Stimulated activated CD8-positive, alpha-beta memory T cell treated with anti-CD3 and anti-CD28 coated beads, Interleukin-4, amount 100 ng/mL, for 24 hours (primary cell): ENCODE measurements at regions not wholly inside any gene's neighbourhood (a gene's known extent, or its start where the extent isn't known, plus 50 kb on each side); places are given as distances from the start of the nearest gene placed in this dataset.
"Not testable (repeated sequence)": the region's sequence is repeated elsewhere in the genome, so short reads cannot be mapped to it uniquely, and the experiment has no call there.

Source experiments
- DNase-seq: peaks from one replicate; pipeline ENCODE4 v3.0.0-alpha.2; 2020; ENCODE audit warnings: low read depth

DNA sequence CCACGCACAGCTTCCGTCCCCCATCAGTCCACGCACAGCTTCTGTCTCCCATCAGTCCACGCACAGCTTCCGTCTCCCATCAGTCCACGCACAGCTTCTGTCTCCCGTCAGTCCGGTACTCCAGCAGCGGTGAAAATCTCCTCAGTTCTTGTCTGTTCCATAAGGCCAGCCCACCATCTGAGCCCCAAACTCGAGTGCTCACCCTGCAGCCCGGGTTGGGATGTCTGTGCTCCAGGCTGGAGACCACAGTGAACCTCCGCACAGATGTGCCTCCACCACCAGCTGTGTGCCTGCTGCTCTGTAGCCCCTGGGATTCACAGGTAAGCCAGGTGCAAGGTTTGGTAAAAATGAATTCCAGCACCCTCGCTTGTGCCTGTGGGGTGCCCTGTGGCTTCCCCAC, 258.6 kb downstream of the NPHP4 start:
- DNase-seq, result no peak

DNA sequence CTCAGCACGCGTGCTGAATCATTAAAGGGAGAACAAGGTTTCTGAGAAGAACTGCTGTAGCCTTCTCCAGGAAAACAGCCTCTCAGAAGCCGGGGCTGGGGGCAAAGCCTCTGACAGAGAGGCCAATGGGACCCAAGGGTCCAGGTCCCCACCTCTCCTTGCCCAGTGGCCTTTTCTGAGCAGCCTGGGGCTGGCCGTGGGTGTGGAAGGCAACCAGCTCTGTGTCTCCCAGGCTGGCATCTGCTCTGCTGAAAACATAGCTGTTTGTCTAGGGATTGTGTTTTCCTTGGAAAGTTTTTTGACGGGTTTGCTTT, 261.2 kb downstream of the NPHP4 start:
- DNase-seq, result no peak

DNA sequence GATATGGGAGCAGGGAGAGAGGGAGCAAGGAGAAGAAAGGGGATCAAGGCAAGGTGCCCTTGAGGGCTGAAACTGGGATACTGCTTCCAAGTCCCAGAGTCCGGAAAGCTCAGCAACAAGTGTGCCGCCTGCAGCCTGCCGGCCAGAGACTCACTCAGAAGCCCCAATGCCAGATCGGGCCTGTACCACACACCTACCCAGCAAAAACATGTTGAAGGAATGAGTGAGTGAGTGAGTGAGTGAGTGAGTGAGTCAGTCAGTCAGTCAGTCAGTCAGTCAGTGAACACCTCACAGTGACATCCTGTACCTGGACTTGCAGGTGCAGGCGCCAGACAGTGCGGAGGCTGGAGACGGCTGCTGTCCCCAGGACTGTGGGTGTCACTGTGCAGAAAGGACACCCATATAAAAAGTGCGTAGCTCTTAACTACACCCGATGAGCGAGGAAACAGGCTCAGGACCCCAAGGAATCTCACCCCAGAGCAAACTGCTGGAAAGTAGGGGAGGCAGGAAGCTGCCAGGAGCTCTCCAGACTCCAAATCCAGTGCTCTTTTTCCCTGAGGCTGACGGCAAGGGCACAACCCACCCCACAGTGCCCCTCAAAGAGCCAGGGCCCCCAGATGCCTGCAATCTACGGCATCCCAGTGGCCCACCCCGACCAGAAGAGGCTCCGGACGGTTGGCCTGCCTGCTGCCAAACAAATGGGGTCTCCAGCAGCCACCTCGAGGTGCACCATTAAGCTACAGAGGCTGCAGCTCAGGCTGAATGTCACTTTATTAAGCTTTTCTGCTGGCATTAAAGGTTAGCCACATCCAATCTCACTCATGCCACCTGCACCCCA, 261.7 kb downstream of the NPHP4 start:
- DNase-seq, result no peak

DNA sequence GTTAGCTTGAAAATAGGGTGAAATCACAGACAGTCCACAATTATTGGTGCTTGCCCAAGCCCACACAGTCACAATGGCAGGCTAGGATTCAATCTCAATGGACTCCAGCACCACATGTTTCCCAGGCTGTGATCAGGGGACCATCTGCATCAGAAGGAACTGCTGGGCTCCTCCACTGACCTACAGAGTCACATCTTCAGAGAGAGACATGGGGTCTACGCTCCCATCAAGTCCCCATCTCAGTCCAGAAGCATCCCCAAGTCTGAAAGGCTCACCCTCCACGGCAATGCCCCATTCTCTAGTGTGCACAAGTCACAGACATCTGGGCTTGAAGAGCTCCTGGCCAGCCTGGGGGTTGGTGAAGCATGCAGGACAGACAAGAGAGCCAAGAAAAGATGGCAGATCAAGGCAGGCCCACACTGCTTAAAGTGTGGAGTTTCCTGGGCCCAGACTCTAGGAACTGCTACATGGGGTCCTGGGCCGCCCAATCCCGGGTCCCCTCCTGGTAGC, 262.5 kb downstream of the NPHP4 start:
- DNase-seq, result no peak

DNA sequence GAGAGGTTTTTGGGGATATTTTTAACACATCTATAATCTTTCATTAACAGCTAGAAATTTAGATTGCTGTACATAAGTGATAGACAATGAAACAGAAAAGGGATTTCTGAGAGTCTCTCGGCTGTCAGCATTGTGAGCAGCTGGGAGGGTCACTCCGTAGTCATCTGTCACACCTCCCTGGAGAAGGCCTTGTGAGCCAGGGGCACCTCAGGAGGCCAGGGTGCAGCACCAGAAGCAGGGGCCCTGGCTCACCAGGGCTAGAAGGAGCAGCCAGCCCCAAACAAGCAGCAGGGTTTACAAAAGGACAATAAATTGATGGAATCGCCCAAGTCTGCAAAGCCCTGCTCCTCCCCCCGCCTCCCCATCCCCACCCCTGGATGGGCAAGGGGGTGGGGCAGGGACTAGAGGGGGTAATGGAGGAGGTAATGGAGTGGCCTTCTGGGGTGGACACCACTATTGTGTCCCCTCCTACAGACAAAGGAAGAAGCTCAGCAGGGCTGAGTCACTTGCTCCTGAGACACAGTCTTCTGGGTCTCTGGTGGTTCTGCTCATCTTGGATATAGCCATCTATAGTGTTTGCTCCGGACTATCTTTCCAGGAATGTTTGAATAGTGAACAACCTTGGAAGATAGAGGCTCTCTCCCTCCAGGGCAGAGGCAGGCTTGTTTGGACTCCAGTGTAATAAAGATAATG, 263.4 kb downstream of the NPHP4 start:
- DNase-seq, result no peak

DNA sequence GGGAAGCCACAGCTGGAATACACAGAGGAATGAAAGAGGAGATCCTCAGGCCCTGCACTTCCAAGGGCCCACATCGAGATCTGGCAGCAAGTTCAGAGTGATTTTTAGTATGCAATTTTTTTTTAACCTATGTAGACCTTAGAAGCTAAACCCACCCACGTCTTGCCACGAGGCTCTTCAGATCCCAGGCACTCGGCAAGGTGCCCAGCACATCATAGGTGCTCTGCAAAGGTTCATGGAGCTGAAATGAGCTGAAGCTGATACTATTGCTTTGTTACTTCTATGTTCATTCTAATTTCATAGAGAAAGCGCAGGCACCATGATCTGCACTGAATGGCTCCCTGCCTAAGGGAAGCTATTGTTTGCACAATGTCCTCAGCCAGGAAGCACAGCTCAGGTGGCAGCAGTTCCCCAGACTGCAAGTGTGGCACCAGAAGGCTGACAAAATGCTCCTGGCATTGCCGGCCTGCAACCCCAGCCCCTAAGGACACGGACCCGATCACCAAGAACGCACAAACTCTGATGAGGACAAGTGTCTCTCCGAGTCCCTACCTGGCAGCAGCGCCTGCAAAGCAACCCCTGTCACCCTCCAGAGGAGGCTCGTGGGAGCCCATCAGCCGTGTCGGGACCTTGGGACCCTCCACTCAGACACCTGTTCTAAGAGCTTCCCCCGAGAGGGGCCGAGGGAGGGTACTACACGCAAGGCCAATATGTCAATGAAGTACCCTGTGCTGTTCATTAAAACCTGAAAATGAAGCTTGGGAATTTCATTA, 264.2 kb downstream of the NPHP4 start:
- DNase-seq, result no peak

DNA sequence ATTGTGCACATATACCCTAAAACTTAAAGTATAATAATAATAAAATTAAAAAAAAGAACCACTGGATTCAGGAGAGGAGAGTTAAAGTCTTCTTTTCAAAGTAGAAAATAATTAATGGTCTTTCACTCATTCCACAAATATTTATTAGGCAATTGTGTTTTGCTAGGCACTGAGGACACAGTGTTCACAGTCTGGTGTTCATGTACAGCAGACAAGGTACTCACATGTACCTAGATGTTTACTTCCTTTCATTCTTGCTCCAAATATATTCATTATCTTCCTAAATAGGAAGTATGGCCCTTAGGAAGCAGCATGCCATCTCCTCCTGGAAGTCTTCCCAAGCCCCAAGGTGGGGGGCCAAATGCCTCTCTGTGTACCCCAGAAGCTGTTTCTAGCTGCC, 265.0 kb downstream of the NPHP4 start:
- no peak for DNase-seq

DNA sequence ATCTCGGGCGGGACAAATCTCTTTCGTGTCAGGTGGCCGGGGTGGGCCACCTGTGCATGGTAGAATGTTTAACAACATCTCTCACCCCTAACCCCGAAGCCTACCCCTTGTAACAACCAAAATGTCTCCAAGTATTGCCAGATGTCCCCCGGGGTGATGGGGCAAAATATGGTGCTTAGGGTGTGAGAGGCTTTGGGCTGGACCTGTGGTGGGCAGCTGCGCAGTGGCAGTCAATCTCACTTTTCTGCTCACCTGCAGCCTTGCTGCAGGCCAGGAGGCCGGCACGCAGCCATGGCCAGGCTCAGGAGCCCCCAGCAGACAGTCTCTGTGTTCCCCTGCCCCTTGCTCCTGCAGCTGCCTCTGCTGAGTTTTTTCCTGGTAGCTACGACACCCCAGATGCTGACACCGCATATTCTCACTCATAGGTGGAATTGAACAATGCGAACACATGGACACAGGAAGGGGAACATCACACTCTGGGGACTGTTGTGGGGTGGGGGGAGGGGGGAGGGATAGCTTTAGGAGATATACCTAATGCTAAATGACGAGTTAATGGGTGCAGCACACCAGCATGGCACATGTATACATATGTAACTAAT, 265.5 kb downstream of the NPHP4 start:
- DNase-seq, result not testable (repeated sequence)

DNA sequence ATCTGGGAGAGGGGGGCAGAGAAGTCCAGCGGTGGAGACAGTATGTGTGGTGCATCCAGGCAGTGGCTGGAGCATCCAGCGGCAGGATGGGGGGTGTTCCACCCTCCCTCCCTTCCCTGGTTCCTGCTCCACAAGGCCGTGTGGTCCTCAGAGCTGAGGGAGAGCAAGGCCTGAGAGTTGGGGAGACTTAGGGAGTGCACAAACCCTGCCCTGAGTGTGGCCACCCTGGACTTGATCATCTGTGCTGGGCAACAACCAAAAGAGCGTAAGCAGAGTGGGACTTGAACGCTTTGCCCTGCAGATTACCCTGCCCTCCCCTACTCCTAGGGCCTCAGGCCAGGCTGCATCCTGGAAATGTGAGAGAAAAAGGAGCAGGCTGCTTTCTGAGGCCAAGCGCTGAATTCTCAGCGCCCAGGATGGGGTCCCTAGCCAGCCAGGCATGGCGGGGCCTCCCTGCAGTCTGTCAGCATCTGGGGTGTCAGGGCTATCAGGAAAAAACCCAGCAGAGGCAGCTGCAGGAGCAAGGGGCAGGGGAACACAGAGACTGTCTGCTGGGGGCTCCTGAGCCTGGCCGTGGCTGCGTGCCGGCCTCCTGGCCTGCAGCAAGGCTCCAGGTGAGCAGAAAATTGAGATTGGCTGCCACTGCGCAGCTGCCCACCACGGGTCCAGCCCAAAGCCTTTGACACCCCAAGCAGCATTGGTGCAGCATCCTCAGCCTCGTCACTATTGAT, 266.2 kb downstream of the NPHP4 start:
- no peak for DNase-seq

DNA sequence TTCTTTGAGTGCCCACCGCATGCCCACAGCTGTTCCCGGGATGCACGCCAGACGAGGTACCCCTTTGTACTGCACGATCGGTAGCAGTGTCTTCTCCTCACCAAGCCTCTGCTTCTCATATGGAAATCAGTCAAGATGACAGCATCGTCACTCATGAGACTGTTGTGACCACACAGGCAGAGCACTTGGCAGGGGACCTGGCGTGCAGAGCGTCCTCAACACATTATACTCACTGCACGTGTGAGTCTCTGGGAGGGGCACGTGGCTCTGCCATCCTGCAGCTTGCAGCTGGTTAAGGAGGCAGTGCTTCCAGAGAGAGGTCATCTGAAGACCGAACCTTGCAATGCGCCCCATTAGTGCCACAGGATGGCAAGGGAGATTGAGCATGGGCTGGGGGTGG, 266.8 kb downstream of the NPHP4 start:
- DNase-seq, result no peak

DNA sequence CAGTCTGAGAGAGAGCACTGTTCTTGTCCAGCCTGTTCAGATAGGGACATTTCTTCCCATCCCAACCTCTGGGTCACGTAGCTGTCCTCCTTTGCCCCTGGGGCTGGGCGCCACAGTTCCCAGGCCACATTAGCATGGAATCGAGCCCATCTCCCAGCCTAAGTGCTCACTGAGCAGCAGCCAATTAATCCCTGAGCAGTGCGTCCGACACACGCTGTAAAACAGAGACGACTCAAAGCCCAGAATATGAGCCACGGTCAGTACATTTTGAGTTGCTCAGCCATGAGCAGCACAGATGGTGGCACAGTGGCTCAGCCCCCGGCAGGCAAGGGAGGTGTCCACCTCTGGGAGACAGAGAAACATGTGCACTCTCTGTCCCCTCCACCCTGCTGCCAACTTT, 267.4 kb downstream of the NPHP4 start:
- DNase-seq, result no peak

DNA sequence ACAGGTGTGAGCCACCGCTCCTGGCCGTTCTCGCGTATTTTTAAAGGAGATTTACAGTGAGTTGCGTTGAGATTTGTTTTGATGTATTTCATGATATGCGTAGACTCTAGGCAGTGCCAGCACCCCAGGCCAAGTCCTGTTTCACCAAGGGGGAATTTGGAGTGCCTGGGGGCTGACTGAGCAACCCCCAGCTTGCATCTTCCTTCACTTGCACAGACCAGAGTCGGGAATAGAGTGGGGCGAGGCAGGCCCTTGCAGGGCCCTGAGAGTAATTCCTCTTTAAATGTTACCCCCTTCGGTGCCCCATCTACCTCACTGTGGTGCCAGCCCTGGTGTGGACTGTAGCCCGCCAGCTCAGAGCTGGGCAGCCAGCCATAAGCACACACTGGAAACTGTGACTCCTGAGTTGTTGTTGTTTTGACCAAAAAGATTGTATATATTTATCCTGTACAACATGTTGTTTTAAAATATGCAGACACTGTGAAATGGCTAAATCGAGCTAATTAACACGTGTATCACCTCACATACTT, 269.5 kb downstream of the NPHP4 start:
- DNase-seq, result no peak

DNA sequence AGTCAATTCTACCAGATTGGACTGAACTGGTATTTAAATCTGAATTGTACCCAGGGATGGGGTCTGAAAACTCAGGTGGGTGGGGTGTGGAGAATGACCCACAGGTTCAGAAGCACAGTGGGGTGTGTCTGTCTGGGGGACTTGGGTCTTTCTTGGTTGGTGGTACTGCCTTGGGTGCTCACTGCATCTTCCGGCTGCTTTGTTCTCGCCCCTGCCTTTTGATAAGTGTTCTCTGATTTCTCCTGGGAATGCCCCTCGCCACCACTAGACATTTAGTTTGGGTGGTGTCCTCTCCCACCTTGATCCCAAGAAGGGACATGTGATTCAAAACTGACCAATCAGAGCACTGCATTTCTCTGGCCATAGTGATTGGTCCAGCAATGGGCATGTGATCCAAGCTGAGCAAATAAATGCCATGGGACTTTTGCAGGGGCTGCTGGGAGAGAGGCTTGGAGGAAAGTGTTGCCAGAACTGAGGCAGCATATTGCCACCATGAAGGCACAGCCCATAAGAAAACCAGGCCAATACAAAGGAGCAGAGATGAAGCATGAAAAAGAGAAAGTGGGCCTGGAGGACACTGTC, 270.5 kb downstream of the NPHP4 start:
- no peak for DNase-seq

DNA sequence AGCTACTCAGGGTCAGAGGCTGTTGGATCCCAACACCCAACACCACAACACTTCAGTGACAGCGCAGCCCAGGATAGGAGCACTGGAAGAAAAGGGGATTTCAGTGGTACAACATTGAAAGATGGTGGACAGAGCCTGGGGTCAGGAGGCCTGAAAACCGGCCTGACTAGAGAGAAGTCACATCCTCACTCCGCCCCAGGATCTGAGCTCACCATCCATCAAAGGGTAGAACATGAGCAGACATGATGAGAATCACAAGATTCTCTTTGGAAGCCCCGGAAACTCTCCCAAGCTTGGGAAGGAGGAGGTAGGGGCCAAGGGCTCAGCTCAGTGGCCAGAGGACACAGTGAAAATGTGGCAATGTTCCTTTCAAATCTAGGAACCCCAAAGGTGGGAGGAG, 271.3 kb downstream of the NPHP4 start:
- no peak for DNase-seq

DNA sequence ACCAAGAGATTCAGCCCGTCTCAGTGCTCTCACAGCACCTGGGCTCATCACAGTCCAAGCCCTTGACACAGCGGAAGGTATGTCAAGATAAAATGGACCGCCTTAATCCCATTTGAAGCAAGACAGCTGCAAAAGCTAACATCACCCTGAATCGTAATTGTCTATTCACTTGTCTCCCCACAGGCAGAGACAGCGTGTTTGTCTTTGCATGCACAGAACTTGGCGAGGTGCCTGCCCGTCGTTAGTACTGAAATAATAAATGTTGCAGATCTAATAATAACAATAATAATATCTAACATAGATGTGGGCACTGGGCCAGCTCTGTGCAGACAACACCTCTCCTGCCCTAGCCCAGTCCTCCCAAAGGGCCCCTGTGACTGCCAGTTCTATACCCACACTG, 271.7 kb downstream of the NPHP4 start:
- no peak for DNase-seq

DNA sequence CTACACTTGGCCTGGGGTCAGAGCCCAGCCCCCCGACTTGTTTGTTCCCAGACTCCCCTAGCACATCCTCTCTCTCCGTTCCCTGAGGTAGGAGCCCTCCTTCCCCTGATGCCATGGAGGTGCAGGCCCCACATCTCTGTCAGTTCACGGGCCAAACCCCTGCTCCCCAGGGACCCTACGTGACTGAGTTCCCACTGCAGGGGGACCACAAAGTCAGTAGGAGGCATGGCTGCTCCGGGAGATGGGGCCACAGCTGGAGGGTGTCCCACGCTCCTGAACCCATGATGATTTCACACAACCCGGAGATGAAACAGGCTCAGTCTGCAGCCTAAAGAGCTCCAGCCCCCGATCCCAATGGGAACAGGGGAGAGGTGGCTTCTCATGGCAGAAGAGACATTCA, 272.2 kb downstream of the NPHP4 start:
- no peak for DNase-seq

DNA sequence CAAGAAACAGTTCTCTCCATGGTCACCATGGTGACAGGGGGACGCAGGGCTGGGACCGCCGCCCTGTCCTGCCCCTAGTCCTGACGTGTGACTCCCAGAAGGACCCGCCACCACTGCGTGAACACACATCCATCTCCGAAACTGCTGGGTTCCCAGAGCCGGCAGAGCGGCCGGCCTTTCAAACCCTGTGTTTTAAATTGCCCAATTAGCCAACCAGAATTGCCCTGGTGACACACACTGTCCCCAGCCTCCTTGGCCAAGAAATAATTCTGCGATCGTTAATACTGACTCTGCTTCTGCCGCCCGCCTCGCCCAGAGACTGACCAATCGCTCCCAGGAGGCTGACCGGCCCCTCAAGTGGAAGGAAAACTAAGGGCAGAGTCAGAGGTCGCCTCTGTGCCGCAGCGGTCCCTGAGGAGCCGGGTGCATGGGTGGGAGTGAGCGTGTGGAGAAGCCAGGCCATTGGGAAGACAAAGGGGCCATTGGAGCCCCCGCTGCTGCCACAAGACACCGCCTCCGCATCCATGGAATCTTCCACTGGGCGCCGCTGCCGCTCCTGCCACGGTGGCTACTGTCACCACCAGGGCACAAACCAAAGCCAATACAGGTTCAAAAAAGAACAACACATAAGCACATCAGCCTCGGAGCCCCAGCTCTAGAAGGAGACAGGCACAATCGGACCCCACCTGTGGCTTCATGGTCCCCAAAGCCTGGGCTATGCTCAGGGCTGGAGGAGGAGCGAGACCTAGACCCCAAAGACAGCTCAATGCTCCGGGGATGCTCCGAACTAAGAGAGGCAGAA, 273.2 kb downstream of the NPHP4 start:
- no peak for DNase-seq

DNA sequence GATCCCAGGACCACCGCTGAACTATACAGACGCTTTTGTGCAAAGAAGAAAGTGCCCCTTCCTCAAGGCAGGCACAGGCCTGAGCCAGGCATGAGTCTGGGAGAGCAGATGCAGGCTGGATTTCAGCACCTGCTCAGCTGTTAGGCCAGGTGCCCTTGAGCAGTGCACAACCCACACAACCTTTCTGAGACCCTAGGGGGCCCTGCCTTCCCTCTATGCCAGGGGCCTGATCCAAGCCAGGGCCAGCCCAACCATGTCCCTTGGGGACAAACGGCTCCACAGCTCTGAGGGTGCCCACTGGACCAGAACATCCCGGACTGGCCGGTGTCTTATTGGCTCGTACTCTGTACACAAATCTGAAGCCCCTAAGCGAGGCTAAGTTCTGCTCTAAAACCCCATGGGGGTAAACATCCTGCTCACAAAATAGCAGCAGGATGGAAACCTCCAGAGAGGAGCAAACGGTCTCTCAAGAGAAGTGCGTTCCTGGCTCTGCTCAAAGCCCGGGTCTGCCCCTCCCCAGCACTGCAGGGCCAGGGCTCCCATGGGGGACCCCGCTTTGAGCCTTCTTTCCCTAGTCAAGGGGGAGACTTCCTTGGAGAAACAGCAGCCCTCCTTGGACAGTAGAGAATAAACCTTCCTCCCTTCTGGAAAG, 275.1 kb downstream of the NPHP4 start:
- DNase-seq, result no peak

DNA sequence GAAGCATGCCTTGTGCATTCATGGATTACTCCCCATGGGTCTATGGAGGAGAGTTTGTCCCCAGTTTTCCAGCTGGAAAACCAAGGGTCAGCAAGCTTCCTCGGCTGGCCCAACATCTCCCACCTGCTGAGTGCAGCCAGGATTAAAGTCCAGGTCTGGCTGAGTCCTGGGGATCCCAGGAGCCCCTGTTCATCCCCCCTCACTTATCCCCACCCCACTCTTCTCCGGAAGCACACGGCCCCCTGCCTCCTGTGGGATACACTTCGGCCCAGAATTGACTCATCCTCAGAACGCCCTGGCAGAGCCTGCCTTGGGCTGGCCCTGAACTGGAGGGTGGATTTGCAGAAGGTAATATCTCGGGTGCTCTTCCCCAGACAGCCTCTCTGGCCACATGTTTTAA, 276.1 kb downstream of the NPHP4 start:
- no peak for DNase-seq
